ENCODE measurements at regions not wholly inside any gene's neighbourhood (a gene's known extent, or its start where the extent isn't known, plus 50 kb on each side); places are given as distances from the start of the nearest gene placed in this dataset.
"Not testable (repeated sequence)": the region's sequence is repeated elsewhere in the genome, so short reads cannot be mapped to it uniquely, and the experiment has no call there.

GRCh38 chr4:117135634-117136354 is 50.4 kb upstream of the TRAM1L1 start:
- H3K4me1 ChIP-seq = peaks cover 0 to 2% (median 0%) of the 10 kb centered on the region in 4 donors
- intact Hi-C loops (cut with DNase I; ENCODE audit: low total_unique reads) (no loop called here), in situ Hi-C loops (cut with MboI; ENCODE audit: low pct_ligation_motif_present in 1 of 4, low pct_unique_long_range_greater_than_20kb in 1 of 4, low sequenced_read_pairs in 3 of 4) (no loop called here)
- no peak overlapping the region for H3K27ac ChIP-seq
- no peak for DNase-seq
- TF ChIP-seq POLR2AphosphoS5 (IDR thresholded peaks at IDR 0.05) (no peak), CTCF (IDR thresholded peaks at IDR 0.05) (no peak), POLR2A (IDR thresholded peaks at IDR 0.05) (no peak), EP300 (IDR thresholded peaks at IDR 0.05; ENCODE audit: low read depth) (no peak)
- no peaks in the 10 kb centered on the region for H3K27me3 ChIP-seq
- H3K36me3 ChIP-seq = peaks cover 0 to 2% (median 0%) of the 10 kb centered on the region in 4 donors
- no peaks in the 10 kb centered on the region for H3K9me3 ChIP-seq
- H3K4me3 ChIP-seq = no peak overlapping the region

- peaks cover 0 to 2% (median 0%) of the 10 kb centered on the region in 4 donors for H3K4me1 ChIP-seq
- TF ChIP-seq POLR2A (IDR thresholded peaks at IDR 0.05) (no peak), CTCF (IDR thresholded peaks at IDR 0.05) (no peak), POLR2AphosphoS5 (IDR thresholded peaks at IDR 0.05) (no peak), EP300 (IDR thresholded peaks at IDR 0.05; ENCODE audit: low read depth) (no peak)
- no peaks in the 10 kb centered on the region for H3K36me3 ChIP-seq
- DNase-seq = no peak
- H3K27ac ChIP-seq = no peak overlapping the region
- H3K9me3 ChIP-seq = no peaks in the 10 kb centered on the region
- H3K4me3 ChIP-seq = no peak overlapping the region
- in situ Hi-C loops (cut with MboI; ENCODE audit: low pct_ligation_motif_present in 1 of 4, low pct_unique_long_range_greater_than_20kb in 1 of 4, low sequenced_read_pairs in 3 of 4) = no loop called here
- no peaks in the 10 kb centered on the region for H3K27me3 ChIP-seq
- 95 to 100% methylated on average over 2 of the region's 2 CpGs for WGBS, 2 donors (ENCODE audit: low coverage in 1 of 2)
- intact Hi-C loops (cut with DNase I; ENCODE audit: low total_unique reads) = no loop called here
Measured at GRCh38 chr4:117137145-117137544, 51.8 kb upstream of the TRAM1L1 start.

GRCh38 chr4:117138732-117139131 is 53.4 kb upstream of the TRAM1L1 start:
- H3K4me3 ChIP-seq; intact Hi-C loops (cut with DNase I; ENCODE audit: low total_unique reads); H3K4me1 ChIP-seq; H3K27ac ChIP-seq; in situ Hi-C loops (cut with MboI; ENCODE audit: low pct_ligation_motif_present in 1 of 4, low pct_unique_long_range_greater_than_20kb in 1 of 4, low sequenced_read_pairs in 3 of 4); H3K27me3 ChIP-seq; H3K9me3 ChIP-seq; H3K36me3 ChIP-seq; DNase-seq: not testable (repeated sequence)
- WGBS, 2 donors (ENCODE audit: low coverage in 1 of 2) = 76 to 87% methylated on average over 3 of the region's 3 CpGs

GRCh38 chr4:117154251-117154650 is 68.9 kb upstream of the TRAM1L1 start:
- no peaks in the 10 kb centered on the region for H3K4me1 ChIP-seq
- H3K27ac ChIP-seq = no peak overlapping the region
- H3K27me3 ChIP-seq = no peaks in the 10 kb centered on the region
- 92% methylated on average over 6 of the region's 6 CpGs; no CpG with 5 or more reads in 1 of the 2 donors for WGBS, 2 donors (ENCODE audit: low coverage in 1 of 2)
- H3K36me3 ChIP-seq = no peaks in the 10 kb centered on the region
- in situ Hi-C loops (cut with MboI; ENCODE audit: low pct_ligation_motif_present in 1 of 4, low pct_unique_long_range_greater_than_20kb in 1 of 4, low sequenced_read_pairs in 3 of 4) = no loop called here
- no peaks in the 10 kb centered on the region for H3K9me3 ChIP-seq
- DNase-seq = no peak
- intact Hi-C loops (cut with DNase I; ENCODE audit: low total_unique reads) = no loop called here
- no peak for TF ChIP-seq CTCF (IDR thresholded peaks at IDR 0.05)
- TF ChIP-seq POLR2AphosphoS5 (IDR thresholded peaks at IDR 0.05) = no peak
- no peak for TF ChIP-seq POLR2A (IDR thresholded peaks at IDR 0.05)
- TF ChIP-seq EP300 (IDR thresholded peaks at IDR 0.05; ENCODE audit: low read depth) = no peak
- H3K4me3 ChIP-seq = no peak overlapping the region

- Histone ChIP-seq H3K4me3 (no peak overlapping the region), H3K27me3 (no peaks in the 10 kb centered on the region), H3K36me3 (no peaks in the 10 kb centered on the region), H3K27ac (no peak overlapping the region), H3K4me1 (no peaks in the 10 kb centered on the region), H3K9me3 (no peaks in the 10 kb centered on the region)
- intact Hi-C loops (cut with DNase I; ENCODE audit: low total_unique reads) (no loop called here), in situ Hi-C loops (cut with MboI; ENCODE audit: low pct_ligation_motif_present in 1 of 4, low pct_unique_long_range_greater_than_20kb in 1 of 4, low sequenced_read_pairs in 3 of 4) (no loop called here)
- WGBS, 2 donors (ENCODE audit: low coverage in 1 of 2) = 38 to 52% methylated on average over 2 of the region's 2 CpGs
- no peak for DNase-seq
- TF ChIP-seq EP300 (IDR thresholded peaks at IDR 0.05; ENCODE audit: low read depth) (no peak), POLR2AphosphoS5 (IDR thresholded peaks at IDR 0.05) (no peak), POLR2A (IDR thresholded peaks at IDR 0.05) (no peak), CTCF (IDR thresholded peaks at IDR 0.05) (no peak)
Measured at GRCh38 chr4:117156806-117157205, 71.4 kb upstream of the TRAM1L1 start.

All from transverse colon (tissue), 4 donors.